ENCODE measurements at regions not wholly inside any gene's neighbourhood (a gene's known extent, or its start where the extent isn't known, plus 50 kb on each side); places are given as distances from the start of the nearest gene placed in this dataset.

GRCh38 chr2:219812672-219813071 is 185.2 kb downstream of the SLC4A3 start:
- TF ChIP-seq CTCF (IDR thresholded peaks at IDR 0.05) = no peak
- TF ChIP-seq POLR2A (IDR thresholded peaks at IDR 0.05) = no peak
